Keratinocyte (primary cell): ENCODE measurements at regions not wholly inside any gene's neighbourhood (a gene's known extent, or its start where the extent isn't known, plus 50 kb on each side); places are given as distances from the start of the nearest gene placed in this dataset.
"Not testable (repeated sequence)": the region's sequence is repeated elsewhere in the genome, so short reads cannot be mapped to it uniquely, and the experiment has no call there.

Experiments
- EZH2 ChIP-seq: IDR thresholded peaks from one replicate; pipeline ENCODE4 v1.6.1; 2012; ENCODE audit warnings: inconsistent platforms, mild to moderate bottlenecking, low read length, moderate library complexity
- TF ChIP-seq, protein P1 (sequence below), 3 experiments: IDR thresholded peaks in 1 of 3; conservative IDR thresholded peaks in 1 of 3; optimal IDR thresholded peaks in 1 of 3; 2 replicates in 2 of 3; 3 replicates in 1 of 3; pipeline versions ENCODE3 to v1.5.1; 2011; ENCODE audit warnings: low read length in 3 of 3, mild to moderate bottlenecking in 3 of 3, moderate library complexity in 2 of 3, control low read depth in 1 of 3, inconsistent platforms in 1 of 3; ENCODE audit not compliant: insufficient read depth in 2 of 3; ENCODE audit errors: extremely low read depth in 1 of 3

GRCh38 chr9:22225856-22226255 is 216.8 kb upstream of the CDKN2B start:
- TF ChIP-seq, protein P1, sequence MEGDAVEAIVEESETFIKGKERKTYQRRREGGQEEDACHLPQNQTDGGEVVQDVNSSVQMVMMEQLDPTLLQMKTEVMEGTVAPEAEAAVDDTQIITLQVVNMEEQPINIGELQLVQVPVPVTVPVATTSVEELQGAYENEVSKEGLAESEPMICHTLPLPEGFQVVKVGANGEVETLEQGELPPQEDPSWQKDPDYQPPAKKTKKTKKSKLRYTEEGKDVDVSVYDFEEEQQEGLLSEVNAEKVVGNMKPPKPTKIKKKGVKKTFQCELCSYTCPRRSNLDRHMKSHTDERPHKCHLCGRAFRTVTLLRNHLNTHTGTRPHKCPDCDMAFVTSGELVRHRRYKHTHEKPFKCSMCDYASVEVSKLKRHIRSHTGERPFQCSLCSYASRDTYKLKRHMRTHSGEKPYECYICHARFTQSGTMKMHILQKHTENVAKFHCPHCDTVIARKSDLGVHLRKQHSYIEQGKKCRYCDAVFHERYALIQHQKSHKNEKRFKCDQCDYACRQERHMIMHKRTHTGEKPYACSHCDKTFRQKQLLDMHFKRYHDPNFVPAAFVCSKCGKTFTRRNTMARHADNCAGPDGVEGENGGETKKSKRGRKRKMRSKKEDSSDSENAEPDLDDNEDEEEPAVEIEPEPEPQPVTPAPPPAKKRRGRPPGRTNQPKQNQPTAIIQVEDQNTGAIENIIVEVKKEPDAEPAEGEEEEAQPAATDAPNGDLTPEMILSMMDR (optimal IDR thresholded peaks at IDR 0.05 in 1 of 3, IDR thresholded peaks at IDR 0.05 in 1 of 3, conservative IDR thresholded peaks at IDR 0.05 in 1 of 3; ENCODE audit: extremely low read depth in 1 of 3, insufficient read depth in 2 of 3, low read length in 3 of 3): not testable (repeated sequence)
- not testable (repeated sequence) for TF ChIP-seq EZH2
